Nephron progenitor cell (in vitro differentiated cells): ENCODE measurements at regions not wholly inside any gene's neighbourhood (a gene's known extent, or its start where the extent isn't known, plus 50 kb on each side); places are given as distances from the start of the nearest gene placed in this dataset.
A peak's percentile ranks its signal among the peaks of the same experiment; 100 is the strongest.

Experiments
- DNase-seq: peaks from one replicate; pipeline ENCODE4 v3.0.0; 2021
- H3K27ac Mint-ChIP-seq: 2 replicates; pipeline ENCODE4 v1.8.0; 2021; ENCODE audit warnings: mild to moderate bottlenecking, moderate library complexity, mixed read lengths
- H3K27me3 Mint-ChIP-seq: 2 replicates; pipeline ENCODE4 v1.8.0; 2021; ENCODE audit warnings: mild to moderate bottlenecking, low read depth, mixed read lengths; ENCODE audit not compliant: poor library complexity
- H3K36me3 Mint-ChIP-seq: 2 replicates; pipeline ENCODE4 v1.8.0; 2021; ENCODE audit warnings: low read depth, mixed read lengths
- H3K4me1 Mint-ChIP-seq: 2 replicates; pipeline ENCODE4 v1.8.0; 2021; ENCODE audit warnings: mixed read lengths
- H3K4me3 Mint-ChIP-seq: 2 replicates; pipeline ENCODE4 v1.8.0; 2021; ENCODE audit warnings: mild to moderate bottlenecking, moderate library complexity, mixed read lengths
- H3K9me3 Mint-ChIP-seq: 2 replicates; pipeline ENCODE4 v1.8.0; 2021; ENCODE audit warnings: mild to moderate bottlenecking, moderate library complexity, mixed read lengths
- TF ChIP-seq, protein P1 (sequence below): fragments of 200-600 bp; sonication (generic); IDR thresholded peaks from 2 replicates; pipeline ENCODE4 v1.5.0; 2021; ENCODE audit warnings: antibody characterized with exemption

DNA sequence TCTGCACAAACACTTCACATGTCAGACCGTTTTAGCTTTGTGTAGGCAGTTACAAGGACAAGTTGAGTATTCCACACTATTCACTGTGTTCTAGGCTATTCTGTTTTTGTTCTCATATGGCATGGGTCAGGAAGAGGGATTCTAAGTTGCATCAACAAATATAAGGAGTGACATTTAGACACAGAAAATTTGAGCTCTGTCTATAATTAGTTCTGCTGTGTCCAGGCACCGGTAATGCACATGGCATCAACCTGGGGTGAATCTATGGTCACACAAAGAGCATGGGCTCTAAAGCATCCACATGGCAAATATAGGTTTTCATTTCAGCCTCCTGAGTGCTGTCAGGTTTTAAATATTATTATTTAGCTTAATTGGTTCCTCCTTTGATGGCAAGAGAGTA is 130.4 kb upstream of the PMFBP1 start:
- Mint-ChIP-seq H3K27ac (no peak overlapping the region), H3K4me3 (no peak overlapping the region), H3K4me1 (peaks cover 30% of the 10 kb centered on the region), H3K27me3 (peaks cover 3% of the 10 kb centered on the region), H3K36me3 (peaks cover 47% of the 10 kb centered on the region), H3K9me3 (peaks cover 34% of the 10 kb centered on the region)
- DNase-seq: no peak
- TF ChIP-seq, protein P1, sequence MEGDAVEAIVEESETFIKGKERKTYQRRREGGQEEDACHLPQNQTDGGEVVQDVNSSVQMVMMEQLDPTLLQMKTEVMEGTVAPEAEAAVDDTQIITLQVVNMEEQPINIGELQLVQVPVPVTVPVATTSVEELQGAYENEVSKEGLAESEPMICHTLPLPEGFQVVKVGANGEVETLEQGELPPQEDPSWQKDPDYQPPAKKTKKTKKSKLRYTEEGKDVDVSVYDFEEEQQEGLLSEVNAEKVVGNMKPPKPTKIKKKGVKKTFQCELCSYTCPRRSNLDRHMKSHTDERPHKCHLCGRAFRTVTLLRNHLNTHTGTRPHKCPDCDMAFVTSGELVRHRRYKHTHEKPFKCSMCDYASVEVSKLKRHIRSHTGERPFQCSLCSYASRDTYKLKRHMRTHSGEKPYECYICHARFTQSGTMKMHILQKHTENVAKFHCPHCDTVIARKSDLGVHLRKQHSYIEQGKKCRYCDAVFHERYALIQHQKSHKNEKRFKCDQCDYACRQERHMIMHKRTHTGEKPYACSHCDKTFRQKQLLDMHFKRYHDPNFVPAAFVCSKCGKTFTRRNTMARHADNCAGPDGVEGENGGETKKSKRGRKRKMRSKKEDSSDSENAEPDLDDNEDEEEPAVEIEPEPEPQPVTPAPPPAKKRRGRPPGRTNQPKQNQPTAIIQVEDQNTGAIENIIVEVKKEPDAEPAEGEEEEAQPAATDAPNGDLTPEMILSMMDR: no peak

DNA sequence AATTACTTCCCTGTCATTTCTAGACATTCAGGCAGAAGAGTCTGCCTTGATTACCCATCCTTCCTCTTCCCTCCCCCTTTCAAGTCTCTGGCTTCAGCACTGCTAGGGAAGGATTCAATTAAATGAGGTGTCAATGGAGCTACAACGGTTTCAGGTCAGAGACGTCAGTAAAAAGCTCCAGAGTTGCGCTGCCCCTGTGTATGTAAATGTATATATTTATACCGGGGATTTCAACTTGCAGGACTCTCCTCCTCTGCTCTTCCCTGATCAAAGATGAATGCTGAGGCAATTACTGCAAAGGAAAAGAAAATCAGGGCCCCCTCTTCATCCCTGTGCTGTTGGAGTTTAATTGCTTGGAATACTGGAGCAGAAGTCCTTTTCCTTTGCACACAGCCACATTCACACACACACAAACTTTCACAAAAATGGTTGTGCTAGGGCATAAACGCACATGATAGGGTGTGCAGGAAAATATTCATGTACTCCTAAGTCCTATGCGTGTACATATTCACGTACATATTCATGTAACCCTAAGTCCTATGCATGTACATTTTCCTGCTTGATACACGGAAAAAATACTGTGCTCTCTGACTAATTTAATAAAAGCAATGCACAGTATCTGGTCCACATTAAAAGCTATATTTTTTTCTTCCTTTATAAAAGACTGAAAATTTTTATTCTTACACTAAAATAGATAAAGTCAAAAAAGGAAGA is 129.7 kb upstream of the PMFBP1 start:
- peaks cover 29% of the 10 kb centered on the region for H3K9me3 Mint-ChIP-seq

DNA sequence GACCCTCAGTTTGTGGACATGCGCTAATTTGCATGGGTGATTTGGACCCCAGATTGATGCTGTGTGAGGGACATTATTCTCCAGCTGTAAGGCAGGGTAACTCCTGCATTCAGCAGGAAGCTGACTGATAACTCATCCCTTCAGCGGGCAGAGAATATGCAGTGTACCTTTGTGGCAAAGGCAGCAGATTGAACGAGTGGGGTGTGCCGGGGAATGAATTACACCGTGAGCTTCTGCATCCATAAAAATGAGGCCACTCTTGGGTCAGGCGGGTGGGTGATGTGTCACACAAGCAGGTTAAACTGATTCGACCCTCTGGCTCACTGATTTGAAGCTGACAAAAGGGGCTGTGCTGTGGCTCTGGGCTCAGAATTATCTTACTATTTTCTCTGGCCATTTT is 128.9 kb upstream of the PMFBP1 start:
- TF ChIP-seq, protein P1: no peak
- Mint-ChIP-seq H3K27ac (peak overlapping the region; percentile 93), H3K4me3 (no peak overlapping the region), H3K4me1 (peaks cover 30% of the 10 kb centered on the region), H3K36me3 (peaks cover 42% of the 10 kb centered on the region), H3K9me3 (peaks cover 25% of the 10 kb centered on the region), H3K27me3 (peaks cover 3% of the 10 kb centered on the region)
- DNase-seq: peak; percentile 12

More for the DNA sequence above, 129.7 kb upstream of the PMFBP1 start:
- no peak overlapping the region for H3K27ac Mint-ChIP-seq
- no peak for DNase-seq
- H3K4me1 Mint-ChIP-seq: peaks cover 30% of the 10 kb centered on the region
- peak overlapping the region; percentile 34 for H3K4me3 Mint-ChIP-seq
- peaks cover 3% of the 10 kb centered on the region for H3K27me3 Mint-ChIP-seq
- TF ChIP-seq, protein P1: no peak
- peaks cover 44% of the 10 kb centered on the region for H3K36me3 Mint-ChIP-seq

DNA sequence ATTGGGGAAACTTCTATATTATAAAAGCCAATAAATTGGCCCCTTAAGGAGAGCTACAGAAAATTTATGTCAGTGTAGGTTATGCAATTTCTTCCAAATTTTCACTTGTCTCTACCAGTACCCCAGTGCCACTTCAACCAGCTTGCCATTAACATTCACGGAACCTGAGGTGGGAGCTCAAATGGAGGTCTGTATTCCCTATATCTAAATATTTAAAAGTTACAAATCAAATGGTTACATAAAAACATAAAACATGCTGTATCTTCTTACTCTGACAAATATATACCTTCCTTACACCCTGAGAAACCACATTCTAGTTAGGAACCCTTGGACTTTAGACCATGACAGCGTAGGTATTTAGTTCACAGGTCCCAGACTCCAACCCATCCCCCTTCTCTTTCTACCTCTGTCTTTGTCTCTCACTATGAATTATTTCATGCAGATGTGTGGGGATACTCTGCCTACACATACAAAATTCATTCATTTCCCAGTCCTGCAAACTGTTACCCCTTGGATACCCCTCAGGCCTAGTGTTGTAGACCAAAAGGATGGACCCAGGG is 127.8 kb upstream of the PMFBP1 start:
- Mint-ChIP-seq H3K9me3 (peaks cover 15% of the 10 kb centered on the region), H3K27ac (no peak overlapping the region), H3K27me3 (peaks cover 3% of the 10 kb centered on the region), H3K36me3 (peaks cover 32% of the 10 kb centered on the region), H3K4me1 (peaks cover 30% of the 10 kb centered on the region), H3K4me3 (no peak overlapping the region)
- DNase-seq: no peak
- TF ChIP-seq, protein P1: no peak

DNA sequence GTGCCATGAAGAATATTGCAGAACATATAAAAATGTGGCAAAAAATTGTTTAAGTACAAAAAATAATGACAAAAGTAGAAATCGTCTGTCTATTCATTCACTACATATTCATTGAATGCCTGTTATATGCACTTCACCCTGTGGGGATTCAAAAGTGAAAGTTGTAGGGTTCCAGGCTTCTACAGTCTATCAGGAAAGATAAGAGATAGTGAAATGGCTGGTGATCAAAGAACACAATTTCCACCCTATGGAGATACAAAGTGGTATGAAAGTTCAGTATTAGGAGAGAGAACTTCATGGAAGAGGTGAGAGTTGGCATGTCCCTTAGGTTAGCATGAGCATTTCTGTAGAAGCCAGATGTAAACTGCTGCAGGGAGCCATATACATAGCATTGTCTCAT is 127.0 kb upstream of the PMFBP1 start:
- no peak overlapping the region for H3K27ac Mint-ChIP-seq
- TF ChIP-seq, protein P1: no peak
- H3K36me3 Mint-ChIP-seq: peaks cover 26% of the 10 kb centered on the region

DNA sequence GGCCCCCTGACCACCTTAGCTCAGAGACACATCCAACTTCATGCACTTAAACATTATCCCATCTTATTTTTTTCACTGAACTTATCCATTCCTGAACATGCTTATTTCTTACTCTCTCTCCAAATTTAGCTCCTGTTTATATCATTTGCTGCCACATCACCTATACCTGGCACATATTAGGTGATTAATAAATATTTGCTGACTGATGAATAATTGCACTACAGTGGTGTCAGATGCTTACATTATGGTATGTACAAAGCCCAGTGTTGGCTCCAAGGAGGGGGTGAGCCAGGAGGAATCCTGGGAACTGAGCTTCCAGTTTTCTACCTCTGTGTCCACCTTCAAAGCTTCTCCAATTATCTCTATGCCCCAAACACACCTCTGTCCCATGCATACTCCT is 124.0 kb upstream of the PMFBP1 start:
- DNase-seq: no peak
- Mint-ChIP-seq H3K27ac (no peak overlapping the region), H3K27me3 (no peaks in the 10 kb centered on the region), H3K4me1 (peaks cover 7% of the 10 kb centered on the region), H3K4me3 (no peak overlapping the region), H3K36me3 (peaks cover 16% of the 10 kb centered on the region), H3K9me3 (no peaks in the 10 kb centered on the region)
- TF ChIP-seq, protein P1: no peak

More for the DNA sequence above, 127.0 kb upstream of the PMFBP1 start:
- Mint-ChIP-seq H3K4me3 (no peak overlapping the region), H3K27me3 (peaks cover 3% of the 10 kb centered on the region), H3K9me3 (peaks cover 10% of the 10 kb centered on the region), H3K4me1 (peaks cover 30% of the 10 kb centered on the region)
- no peak for DNase-seq
